ENCODE measurements at regions not wholly inside any gene's neighbourhood (a gene's known extent, or its start where the extent isn't known, plus 50 kb on each side); places are given as distances from the start of the nearest gene placed in this dataset.

DNA sequence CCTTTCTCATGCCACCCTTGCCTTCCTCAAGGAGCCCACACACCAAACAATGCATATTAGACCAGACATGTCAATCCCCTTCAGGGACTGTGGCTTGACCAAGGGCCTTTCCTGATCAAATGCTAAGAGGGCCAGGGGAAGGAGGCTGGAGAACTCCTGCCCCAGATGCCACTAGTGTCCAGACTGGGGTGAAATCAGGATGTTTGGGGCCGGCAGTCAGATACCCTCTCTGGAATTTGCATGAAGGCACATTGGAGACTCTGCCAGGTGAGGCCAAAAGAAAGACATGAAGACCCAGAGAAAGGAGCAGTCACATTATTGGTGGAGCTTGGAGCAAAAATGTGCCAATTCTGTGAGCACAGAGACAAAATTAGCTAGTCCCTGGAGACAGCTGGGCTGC, 154.1 kb downstream of the TLE3 start:
- no peaks in the 10 kb centered on the region for H3K36me3 ChIP-seq (ENCODE audit: insufficient read depth, low read length)
- H3K4me1 ChIP-seq (ENCODE audit: insufficient read depth, low read length), result no peaks in the 10 kb centered on the region
- no peak overlapping the region for H3K9ac ChIP-seq (ENCODE audit: low read length)
- no peaks in the 10 kb centered on the region for H3K27me3 ChIP-seq (ENCODE audit: control insufficient read depth in 1 of 2, insufficient read depth in 2 of 2, low read length in 2 of 2)
- no peak overlapping the region for H3K4me3 ChIP-seq (ENCODE audit: low read depth in 1 of 2, low read length in 2 of 2)
- H3K27ac ChIP-seq (ENCODE audit: low read depth, low read length), result no peak overlapping the region
- no peaks in the 10 kb centered on the region for H3K9me3 ChIP-seq (ENCODE audit: low read length)

DNA sequence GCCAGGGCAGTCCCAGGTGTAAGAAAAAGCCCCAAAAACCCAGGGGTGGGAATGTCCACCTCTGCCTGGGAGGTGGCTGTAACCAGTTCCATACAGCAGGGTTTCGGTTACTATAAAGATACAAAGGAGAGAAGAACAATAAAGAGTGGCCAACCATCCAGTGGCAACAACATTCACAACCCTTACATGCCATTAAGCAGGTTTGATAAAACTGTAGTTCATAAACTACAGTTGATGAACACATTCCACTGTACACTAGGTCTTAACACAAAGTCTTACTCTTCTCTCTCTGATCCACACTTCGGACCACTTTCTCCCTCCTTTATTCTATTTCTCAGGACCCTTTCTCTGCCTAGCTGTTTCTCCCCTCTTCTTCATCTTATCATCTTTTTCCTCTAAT, 152.0 kb downstream of the TLE3 start:
- Histone ChIP-seq H3K27ac (ENCODE audit: low read depth, low read length) (no peak overlapping the region), H3K36me3 (ENCODE audit: insufficient read depth, low read length) (no peaks in the 10 kb centered on the region), H3K9me3 (ENCODE audit: low read length) (no peaks in the 10 kb centered on the region), H3K9ac (ENCODE audit: low read length) (no peak overlapping the region), H3K27me3 (ENCODE audit: control insufficient read depth in 1 of 2, insufficient read depth in 2 of 2, low read length in 2 of 2) (no peaks in the 10 kb centered on the region), H3K4me3 (ENCODE audit: low read depth in 1 of 2, low read length in 2 of 2) (no peak overlapping the region), H3K4me1 (ENCODE audit: insufficient read depth, low read length) (no peaks in the 10 kb centered on the region)

DNA sequence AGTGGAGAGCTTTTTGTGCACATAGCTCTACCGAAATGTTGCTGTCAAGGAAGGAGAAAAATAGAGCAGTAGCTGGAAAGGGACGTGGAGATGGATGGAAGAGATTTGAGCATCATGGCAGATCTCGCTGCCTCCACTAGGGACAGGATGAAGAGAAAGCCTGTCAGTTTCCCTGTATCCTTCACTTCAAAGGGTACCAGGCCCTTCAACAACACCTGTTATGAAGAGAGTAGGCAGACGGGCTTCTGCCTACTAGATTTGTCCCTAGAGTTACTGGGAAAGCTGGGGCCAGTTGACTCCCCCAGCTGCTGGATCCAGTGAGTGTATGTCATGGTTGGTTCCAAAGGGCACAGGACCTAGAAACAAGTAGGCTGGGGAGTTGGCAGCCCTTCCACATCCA, 150.8 kb downstream of the TLE3 start:
- no peaks in the 10 kb centered on the region for H3K4me1 ChIP-seq (ENCODE audit: insufficient read depth, low read length)
- H3K27ac ChIP-seq (ENCODE audit: low read depth, low read length), result no peak overlapping the region
- no peaks in the 10 kb centered on the region for H3K9me3 ChIP-seq (ENCODE audit: low read length)
- H3K27me3 ChIP-seq (ENCODE audit: control insufficient read depth in 1 of 2, insufficient read depth in 2 of 2, low read length in 2 of 2), result no peaks in the 10 kb centered on the region
- no peak overlapping the region for H3K9ac ChIP-seq (ENCODE audit: low read length)
- no peak overlapping the region for H3K4me3 ChIP-seq (ENCODE audit: low read depth in 1 of 2, low read length in 2 of 2)
- H3K36me3 ChIP-seq (ENCODE audit: insufficient read depth, low read length), result no peaks in the 10 kb centered on the region

DNA sequence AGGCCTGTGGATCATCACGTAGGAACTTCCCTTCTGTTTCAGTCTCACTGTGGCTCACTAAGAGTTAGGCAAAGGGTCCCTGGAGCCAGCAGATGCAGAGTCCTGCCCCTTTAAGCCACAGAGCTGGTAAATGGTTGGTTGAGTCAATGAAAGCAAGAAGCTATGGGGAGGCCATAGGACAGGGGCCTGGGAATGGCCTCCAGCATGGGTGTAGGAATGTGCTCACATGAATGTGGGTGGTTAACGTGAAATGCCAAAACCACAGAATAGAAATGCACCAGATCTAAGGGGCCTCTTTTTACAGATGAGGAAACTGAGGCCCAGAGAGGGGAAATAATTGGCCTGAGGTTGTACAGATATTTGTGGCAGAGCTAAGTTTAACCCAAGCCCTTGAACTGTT, 150.3 kb downstream of the TLE3 start:
- no peaks in the 10 kb centered on the region for H3K36me3 ChIP-seq (ENCODE audit: insufficient read depth, low read length)
- H3K27me3 ChIP-seq (ENCODE audit: control insufficient read depth in 1 of 2, insufficient read depth in 2 of 2, low read length in 2 of 2), result no peaks in the 10 kb centered on the region
- no peak overlapping the region for H3K27ac ChIP-seq (ENCODE audit: low read depth, low read length)
- H3K4me1 ChIP-seq (ENCODE audit: insufficient read depth, low read length), result no peaks in the 10 kb centered on the region
- no peak overlapping the region for H3K9ac ChIP-seq (ENCODE audit: low read length)
- H3K9me3 ChIP-seq (ENCODE audit: low read length), result no peaks in the 10 kb centered on the region
- H3K4me3 ChIP-seq (ENCODE audit: low read depth in 1 of 2, low read length in 2 of 2), result no peak overlapping the region

DNA sequence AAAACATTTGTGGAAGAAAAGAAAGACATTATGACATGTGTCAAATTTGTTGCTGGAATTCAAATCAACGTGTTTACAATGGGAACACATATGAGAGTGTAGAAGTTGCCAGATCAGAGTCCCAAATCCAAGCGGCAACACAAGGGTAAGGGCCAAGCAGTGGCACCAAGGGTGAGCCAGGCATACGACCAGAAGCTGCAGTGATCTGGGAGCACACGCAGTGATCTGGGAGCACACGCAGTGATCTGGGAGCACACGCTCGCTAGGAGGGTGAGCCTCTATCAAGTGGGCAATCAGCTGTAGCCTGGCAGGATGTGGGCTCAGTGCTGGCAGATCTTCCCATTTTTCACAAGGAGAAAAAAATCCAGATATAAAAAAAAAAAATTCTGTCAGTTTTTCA, 148.2 kb downstream of the TLE3 start:
- no peaks in the 10 kb centered on the region for H3K9me3 ChIP-seq (ENCODE audit: low read length)
- no peak overlapping the region for H3K27ac ChIP-seq (ENCODE audit: low read depth, low read length)
- no peaks in the 10 kb centered on the region for H3K36me3 ChIP-seq (ENCODE audit: insufficient read depth, low read length)
- H3K27me3 ChIP-seq (ENCODE audit: control insufficient read depth in 1 of 2, insufficient read depth in 2 of 2, low read length in 2 of 2), result no peaks in the 10 kb centered on the region
- no peak overlapping the region for H3K9ac ChIP-seq (ENCODE audit: low read length)
- no peak overlapping the region for H3K4me3 ChIP-seq (ENCODE audit: low read depth in 1 of 2, low read length in 2 of 2)
- H3K4me1 ChIP-seq (ENCODE audit: insufficient read depth, low read length), result no peaks in the 10 kb centered on the region

DNA sequence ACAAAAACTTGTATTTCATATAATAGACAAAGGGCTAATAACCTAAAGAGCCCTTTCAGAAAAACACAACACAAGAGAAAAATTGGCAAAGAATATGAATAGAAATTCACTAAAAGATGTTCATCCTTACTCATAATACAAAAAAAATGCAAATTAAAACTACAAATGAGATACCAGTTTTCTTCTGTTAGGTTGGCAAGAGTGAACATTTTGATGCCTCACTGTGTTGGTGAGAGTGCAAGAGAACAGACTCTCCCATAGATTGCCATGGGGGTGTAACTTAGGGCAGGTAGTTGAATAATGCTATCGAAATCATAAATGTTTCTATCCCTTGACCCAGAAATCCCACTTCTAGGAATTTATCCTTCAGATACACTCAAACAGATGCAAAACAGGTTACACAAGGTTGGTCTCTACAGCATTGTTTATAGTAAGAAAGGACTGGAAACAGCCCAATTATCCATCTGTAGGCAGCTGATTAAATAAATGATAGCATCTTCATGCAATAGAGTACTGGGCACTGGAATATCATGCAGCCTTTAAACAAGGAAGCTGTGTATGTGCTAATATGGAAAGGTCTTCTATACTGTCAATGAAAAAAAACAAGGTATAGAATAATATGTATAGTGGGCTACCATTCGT, 146.3 kb downstream of the TLE3 start:
- Histone ChIP-seq H3K36me3 (ENCODE audit: insufficient read depth, low read length) (no peaks in the 10 kb centered on the region), H3K9me3 (ENCODE audit: low read length) (no peaks in the 10 kb centered on the region), H3K9ac (ENCODE audit: low read length) (no peak overlapping the region), H3K4me1 (ENCODE audit: insufficient read depth, low read length) (no peaks in the 10 kb centered on the region), H3K27ac (ENCODE audit: low read depth, low read length) (no peak overlapping the region), H3K4me3 (ENCODE audit: low read depth in 1 of 2, low read length in 2 of 2) (no peak overlapping the region), H3K27me3 (ENCODE audit: control insufficient read depth in 1 of 2, insufficient read depth in 2 of 2, low read length in 2 of 2) (peaks cover 0 to 4% of the 10 kb centered on the region in 2 donors)

DNA sequence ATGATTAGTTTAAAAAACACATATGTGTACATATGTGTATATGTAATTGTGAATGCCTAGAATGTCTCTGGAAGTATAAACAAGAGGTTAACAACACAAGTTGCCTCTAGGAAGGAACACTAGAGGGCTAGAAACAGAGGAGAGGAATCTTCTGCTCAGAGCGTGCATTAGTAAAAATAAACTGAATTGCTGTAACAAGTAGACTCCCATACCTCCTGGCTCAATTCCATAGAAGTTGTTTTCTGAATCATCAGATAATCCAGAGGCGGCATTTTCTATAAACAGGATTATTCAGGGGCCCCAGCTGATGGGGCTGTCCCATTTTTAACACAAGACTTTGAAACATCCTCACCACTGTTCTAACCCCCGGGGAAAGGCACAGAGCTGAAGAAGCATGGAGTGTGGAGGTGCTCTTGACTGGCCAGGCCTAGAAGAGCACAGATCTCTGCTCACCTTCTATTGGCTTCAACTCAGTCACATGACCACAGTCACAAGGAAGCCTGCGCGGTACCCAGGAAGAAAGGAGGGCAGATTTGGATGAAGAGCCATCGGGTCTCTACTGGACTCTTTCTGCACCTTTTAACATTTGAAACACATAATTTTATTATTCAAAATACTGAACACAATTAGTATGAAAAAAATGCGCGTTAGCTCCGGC, 145.7 kb downstream of the TLE3 start:
- no peaks in the 10 kb centered on the region for H3K36me3 ChIP-seq (ENCODE audit: insufficient read depth, low read length)
- no peaks in the 10 kb centered on the region for H3K4me1 ChIP-seq (ENCODE audit: insufficient read depth, low read length)
- H3K9ac ChIP-seq (ENCODE audit: low read length), result no peak overlapping the region
- H3K27ac ChIP-seq (ENCODE audit: low read depth, low read length), result no peak overlapping the region
- H3K27me3 ChIP-seq (ENCODE audit: control insufficient read depth in 1 of 2, insufficient read depth in 2 of 2, low read length in 2 of 2), result peaks cover 0 to 4% of the 10 kb centered on the region in 2 donors
- no peaks in the 10 kb centered on the region for H3K9me3 ChIP-seq (ENCODE audit: low read length)
- no peak overlapping the region for H3K4me3 ChIP-seq (ENCODE audit: low read depth in 1 of 2, low read length in 2 of 2)

DNA sequence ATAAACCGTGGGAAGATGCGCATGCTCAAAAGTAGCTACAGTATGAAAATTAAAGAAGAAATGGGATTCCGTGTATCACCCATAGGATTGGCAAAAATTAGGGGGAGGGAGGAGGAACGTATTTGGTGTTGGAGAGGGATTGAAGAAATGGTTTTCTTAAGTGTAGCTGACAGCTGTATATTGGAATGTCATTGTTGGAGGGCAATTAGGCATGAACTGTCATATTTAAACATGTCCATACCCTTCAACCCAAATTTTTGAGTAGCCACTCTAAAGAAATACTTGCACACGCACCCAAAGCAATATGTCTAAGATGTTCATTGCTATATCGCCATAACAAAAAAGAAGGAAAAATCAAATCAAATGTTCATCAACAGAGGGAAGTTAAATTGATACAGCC, 144.7 kb downstream of the TLE3 start:
- Histone ChIP-seq H3K9me3 (ENCODE audit: low read length) (no peaks in the 10 kb centered on the region), H3K27me3 (ENCODE audit: control insufficient read depth in 1 of 2, insufficient read depth in 2 of 2, low read length in 2 of 2) (peaks cover 0 to 4% of the 10 kb centered on the region in 2 donors), H3K4me3 (ENCODE audit: low read depth in 1 of 2, low read length in 2 of 2) (no peak overlapping the region), H3K4me1 (ENCODE audit: insufficient read depth, low read length) (no peaks in the 10 kb centered on the region), H3K9ac (ENCODE audit: low read length) (no peak overlapping the region), H3K36me3 (ENCODE audit: insufficient read depth, low read length) (no peaks in the 10 kb centered on the region), H3K27ac (ENCODE audit: low read depth, low read length) (no peak overlapping the region)

GRCh38 chr15:69953816-69954215, 143.9 kb downstream of the TLE3 start:
- no peak overlapping the region for H3K9ac ChIP-seq (ENCODE audit: low read length)
- no peak overlapping the region for H3K4me3 ChIP-seq (ENCODE audit: low read depth in 1 of 2, low read length in 2 of 2)
- H3K27ac ChIP-seq (ENCODE audit: low read depth, low read length), result no peak overlapping the region
- H3K27me3 ChIP-seq (ENCODE audit: control insufficient read depth in 1 of 2, insufficient read depth in 2 of 2, low read length in 2 of 2), result peaks cover 0 to 4% of the 10 kb centered on the region in 2 donors
- H3K4me1 ChIP-seq (ENCODE audit: insufficient read depth, low read length), result no peaks in the 10 kb centered on the region
- no peaks in the 10 kb centered on the region for H3K36me3 ChIP-seq (ENCODE audit: insufficient read depth, low read length)
- H3K9me3 ChIP-seq (ENCODE audit: low read length), result no peaks in the 10 kb centered on the region

DNA sequence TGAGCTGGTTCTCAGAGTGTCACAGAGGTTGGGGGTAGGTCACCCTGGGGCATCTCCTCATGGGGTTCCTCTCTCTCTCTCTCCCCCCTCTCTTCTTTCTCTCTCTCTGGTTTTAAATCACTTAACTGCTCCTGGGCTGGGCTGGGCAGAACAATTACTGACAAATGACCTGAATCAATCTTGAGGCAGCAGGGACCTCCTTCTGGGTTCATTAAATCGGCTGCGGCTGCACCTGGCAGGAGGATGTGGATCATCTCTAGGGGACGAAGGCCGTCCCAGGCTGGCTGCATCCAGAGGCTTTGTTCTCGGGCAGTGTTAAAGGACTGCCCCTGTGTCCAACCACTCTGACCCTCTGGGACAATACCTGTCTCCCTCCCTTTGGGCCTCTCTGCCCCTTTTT, 143.1 kb downstream of the TLE3 start:
- H3K4me3 ChIP-seq (ENCODE audit: low read depth in 1 of 2, low read length in 2 of 2), result no peak overlapping the region
- no peaks in the 10 kb centered on the region for H3K9me3 ChIP-seq (ENCODE audit: low read length)
- no peak overlapping the region for H3K9ac ChIP-seq (ENCODE audit: low read length)
- H3K36me3 ChIP-seq (ENCODE audit: insufficient read depth, low read length), result no peaks in the 10 kb centered on the region
- no peak overlapping the region for H3K27ac ChIP-seq (ENCODE audit: low read depth, low read length)
- peaks cover 0 to 4% of the 10 kb centered on the region in 2 donors for H3K27me3 ChIP-seq (ENCODE audit: control insufficient read depth in 1 of 2, insufficient read depth in 2 of 2, low read length in 2 of 2)
- no peaks in the 10 kb centered on the region for H3K4me1 ChIP-seq (ENCODE audit: insufficient read depth, low read length)

- H3K27me3 ChIP-seq (ENCODE audit: control insufficient read depth in 1 of 2, insufficient read depth in 2 of 2, low read length in 2 of 2), result peaks cover 0 to 4% of the 10 kb centered on the region in 2 donors
- no peaks in the 10 kb centered on the region for H3K4me1 ChIP-seq (ENCODE audit: insufficient read depth, low read length)
- H3K9ac ChIP-seq (ENCODE audit: low read length), result no peak overlapping the region
- H3K4me3 ChIP-seq (ENCODE audit: low read depth in 1 of 2, low read length in 2 of 2), result no peak overlapping the region
- H3K9me3 ChIP-seq (ENCODE audit: low read length), result no peaks in the 10 kb centered on the region
- H3K36me3 ChIP-seq (ENCODE audit: insufficient read depth, low read length), result no peaks in the 10 kb centered on the region
- no peak overlapping the region for H3K27ac ChIP-seq (ENCODE audit: low read depth, low read length)
These were observed 142.3 kb downstream of the TLE3 start for GRCh38 chr15:69955240-69955894.

- H3K27ac ChIP-seq (ENCODE audit: low read depth, low read length), result no peak overlapping the region
- H3K27me3 ChIP-seq (ENCODE audit: control insufficient read depth in 1 of 2, insufficient read depth in 2 of 2, low read length in 2 of 2), result peaks cover 0 to 4% of the 10 kb centered on the region in 2 donors
- H3K4me1 ChIP-seq (ENCODE audit: insufficient read depth, low read length), result no peaks in the 10 kb centered on the region
- H3K9me3 ChIP-seq (ENCODE audit: low read length), result no peaks in the 10 kb centered on the region
- no peak overlapping the region for H3K4me3 ChIP-seq (ENCODE audit: low read depth in 1 of 2, low read length in 2 of 2)
- H3K9ac ChIP-seq (ENCODE audit: low read length), result no peak overlapping the region
- H3K36me3 ChIP-seq (ENCODE audit: insufficient read depth, low read length), result no peaks in the 10 kb centered on the region
These were observed 141.3 kb downstream of the TLE3 start for GRCh38 chr15:69956417-69956816.

Data from muscle layer of colon (tissue), 2 donors.